Mesothelial cell of epicardium (in vitro differentiated cells): ENCODE measurements at regions not wholly inside any gene's neighbourhood (a gene's known extent, or its start where the extent isn't known, plus 50 kb on each side); places are given as distances from the start of the nearest gene placed in this dataset.

Experiments used
- DNase-seq, 2 experiments: peaks; one replicate each; pipeline ENCODE4 v3.0.0; 2021; ENCODE audit warnings: low spot score in 2 of 2; ENCODE audit not compliant: unreplicated experiment in 2 of 2
- H3K27ac Mint-ChIP-seq: 2 replicates; pipeline ENCODE4 v1.8.0; 2021; ENCODE audit warnings: mixed read lengths
- H3K27me3 Mint-ChIP-seq: 2 replicates; pipeline ENCODE4 v1.8.0; 2021; ENCODE audit warnings: low read depth, mixed read lengths
- H3K36me3 Mint-ChIP-seq: 2 replicates; pipeline ENCODE4 v1.8.0; 2021; ENCODE audit warnings: mixed read lengths
- H3K4me1 Mint-ChIP-seq: 2 replicates; pipeline ENCODE4 v1.8.0; 2021; ENCODE audit warnings: mixed read lengths
- H3K4me3 Mint-ChIP-seq: 2 replicates; pipeline ENCODE4 v1.8.0; 2021; ENCODE audit warnings: mild to moderate bottlenecking, moderate library complexity, mixed read lengths
- H3K9me3 Mint-ChIP-seq: 2 replicates; pipeline ENCODE4 v1.8.0; 2021; ENCODE audit warnings: mixed read lengths
- CTCF ChIP-seq: fragments of 200-600 bp; sonication (generic); IDR thresholded peaks from one replicate; pipeline ENCODE4 v1.5.0; 2021; ENCODE audit warnings: antibody characterized with exemption; ENCODE audit not compliant: unreplicated experiment

- no peaks in the 10 kb centered on the region for H3K27me3 Mint-ChIP-seq
- no peaks in the 10 kb centered on the region for H3K9me3 Mint-ChIP-seq
- H3K36me3 Mint-ChIP-seq: no peaks in the 10 kb centered on the region
- no peaks in the 10 kb centered on the region for H3K4me1 Mint-ChIP-seq
- TF ChIP-seq CTCF: no peak
- no peak for DNase-seq
- H3K4me3 Mint-ChIP-seq: no peak overlapping the region
- H3K27ac Mint-ChIP-seq: no peak overlapping the region
Observed at GRCh38 chr7:52071744-52072143, 755.1 kb upstream of the COBL start.

GRCh38 chr7:52064493-52064892, 747.9 kb upstream of the COBL start:
- H3K27me3 Mint-ChIP-seq: no peaks in the 10 kb centered on the region
- H3K4me3 Mint-ChIP-seq: no peak overlapping the region
- H3K27ac Mint-ChIP-seq: no peak overlapping the region
- H3K36me3 Mint-ChIP-seq: no peaks in the 10 kb centered on the region
- H3K4me1 Mint-ChIP-seq: peaks cover 2% of the 10 kb centered on the region
- DNase-seq: no peak
- H3K9me3 Mint-ChIP-seq: no peaks in the 10 kb centered on the region
- TF ChIP-seq CTCF: no peak

GRCh38 chr7:52061666-52062065, 745.1 kb upstream of the COBL start:
- H3K27me3 Mint-ChIP-seq: no peaks in the 10 kb centered on the region
- H3K4me3 Mint-ChIP-seq: no peak overlapping the region
- H3K27ac Mint-ChIP-seq: no peak overlapping the region
- peaks cover 2% of the 10 kb centered on the region for H3K4me1 Mint-ChIP-seq
- no peaks in the 10 kb centered on the region for H3K36me3 Mint-ChIP-seq
- no peak for DNase-seq
- no peak for TF ChIP-seq CTCF
- H3K9me3 Mint-ChIP-seq: no peaks in the 10 kb centered on the region

- H3K36me3 Mint-ChIP-seq: no peaks in the 10 kb centered on the region
- no peaks in the 10 kb centered on the region for H3K9me3 Mint-ChIP-seq
- no peaks in the 10 kb centered on the region for H3K27me3 Mint-ChIP-seq
- no peak for TF ChIP-seq CTCF
- DNase-seq: no peak
- no peak overlapping the region for H3K27ac Mint-ChIP-seq
- no peak overlapping the region for H3K4me3 Mint-ChIP-seq
- H3K4me1 Mint-ChIP-seq: peaks cover 4% of the 10 kb centered on the region
Observed at GRCh38 chr7:52053525-52053924, 736.9 kb upstream of the COBL start.

- no peaks in the 10 kb centered on the region for H3K36me3 Mint-ChIP-seq
- no peaks in the 10 kb centered on the region for H3K9me3 Mint-ChIP-seq
- no peak overlapping the region for H3K4me3 Mint-ChIP-seq
- no peak overlapping the region for H3K27ac Mint-ChIP-seq
- TF ChIP-seq CTCF: no peak
- H3K4me1 Mint-ChIP-seq: peaks cover 3% of the 10 kb centered on the region
- no peak for DNase-seq
- no peaks in the 10 kb centered on the region for H3K27me3 Mint-ChIP-seq
Observed at GRCh38 chr7:52030722-52031121, 714.1 kb upstream of the COBL start.

- no peak for TF ChIP-seq CTCF
- no peak overlapping the region for H3K4me3 Mint-ChIP-seq
- no peaks in the 10 kb centered on the region for H3K36me3 Mint-ChIP-seq
- H3K4me1 Mint-ChIP-seq: no peaks in the 10 kb centered on the region
- H3K27me3 Mint-ChIP-seq: no peaks in the 10 kb centered on the region
- DNase-seq: no peak
- H3K27ac Mint-ChIP-seq: no peak overlapping the region
- no peaks in the 10 kb centered on the region for H3K9me3 Mint-ChIP-seq
Observed at GRCh38 chr7:52026140-52026539, 709.5 kb upstream of the COBL start.
